ENCODE measurements at regions not wholly inside any gene's neighbourhood (a gene's known extent, or its start where the extent isn't known, plus 50 kb on each side); places are given as distances from the start of the nearest gene placed in this dataset.

DNA sequence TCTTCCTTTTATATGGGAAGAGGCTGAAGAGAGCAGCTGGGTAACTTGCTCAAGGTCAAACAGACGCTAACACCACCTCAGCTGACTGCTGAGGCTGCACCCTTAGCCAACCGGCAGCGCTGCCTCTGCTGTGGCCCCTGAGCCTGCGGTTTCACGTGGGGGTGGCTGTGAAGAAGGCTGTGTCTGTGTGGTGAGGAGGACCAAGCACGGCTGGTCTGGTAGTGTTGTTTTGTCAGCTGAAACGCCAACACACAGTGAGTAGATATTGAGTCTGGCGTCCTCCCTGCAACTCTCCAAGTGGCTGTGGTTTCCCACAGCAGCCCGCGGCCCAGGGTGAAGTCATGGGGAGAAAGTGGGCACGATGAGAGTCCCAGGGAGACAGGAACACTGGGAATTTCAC lies 69.6 kb downstream of the THNSL2 start:
- no peak overlapping the region for H3K27ac ChIP-seq (ENCODE audit: low read depth, low read length)
- no peaks in the 10 kb centered on the region for H3K79me2 ChIP-seq (ENCODE audit: insufficient read depth, low read length)
- H3K9ac ChIP-seq (ENCODE audit: low read length) = no peak overlapping the region
- no peak overlapping the region for H2AFZ ChIP-seq (ENCODE audit: low read depth, low read length, severe bottlenecking)
- H3K27me3 ChIP-seq (ENCODE audit: low read length) = no peaks in the 10 kb centered on the region
- no peaks in the 10 kb centered on the region for H3K9me3 ChIP-seq (ENCODE audit: insufficient read depth, low read length)
- H3K4me3 ChIP-seq (ENCODE audit: insufficient read depth, low read length, poor library complexity, severe bottlenecking) = no peak overlapping the region
- no peak overlapping the region for H3K4me2 ChIP-seq (ENCODE audit: low read depth, low read length, poor library complexity, severe bottlenecking)
- no peaks in the 10 kb centered on the region for H3K9me2 ChIP-seq (replicated peaks; ENCODE audit: insufficient read depth, low read length)
- H4K20me1 ChIP-seq (ENCODE audit: low read depth, low read length) = no peaks in the 10 kb centered on the region
- no peaks in the 10 kb centered on the region for H3F3A ChIP-seq (ENCODE audit: insufficient read depth)
- H3K36me3 ChIP-seq (ENCODE audit: low read length) = no peaks in the 10 kb centered on the region
- TF ChIP-seq, protein P1, sequence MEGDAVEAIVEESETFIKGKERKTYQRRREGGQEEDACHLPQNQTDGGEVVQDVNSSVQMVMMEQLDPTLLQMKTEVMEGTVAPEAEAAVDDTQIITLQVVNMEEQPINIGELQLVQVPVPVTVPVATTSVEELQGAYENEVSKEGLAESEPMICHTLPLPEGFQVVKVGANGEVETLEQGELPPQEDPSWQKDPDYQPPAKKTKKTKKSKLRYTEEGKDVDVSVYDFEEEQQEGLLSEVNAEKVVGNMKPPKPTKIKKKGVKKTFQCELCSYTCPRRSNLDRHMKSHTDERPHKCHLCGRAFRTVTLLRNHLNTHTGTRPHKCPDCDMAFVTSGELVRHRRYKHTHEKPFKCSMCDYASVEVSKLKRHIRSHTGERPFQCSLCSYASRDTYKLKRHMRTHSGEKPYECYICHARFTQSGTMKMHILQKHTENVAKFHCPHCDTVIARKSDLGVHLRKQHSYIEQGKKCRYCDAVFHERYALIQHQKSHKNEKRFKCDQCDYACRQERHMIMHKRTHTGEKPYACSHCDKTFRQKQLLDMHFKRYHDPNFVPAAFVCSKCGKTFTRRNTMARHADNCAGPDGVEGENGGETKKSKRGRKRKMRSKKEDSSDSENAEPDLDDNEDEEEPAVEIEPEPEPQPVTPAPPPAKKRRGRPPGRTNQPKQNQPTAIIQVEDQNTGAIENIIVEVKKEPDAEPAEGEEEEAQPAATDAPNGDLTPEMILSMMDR (IDR thresholded peaks at IDR 0.05; ENCODE audit: insufficient read depth, low read length, poor library complexity, severe bottlenecking) = no peak
- TF ChIP-seq EZH2phosphoT487 (conservative IDR thresholded peaks at IDR 0.05; ENCODE audit: low read length) = no peak

DNA sequence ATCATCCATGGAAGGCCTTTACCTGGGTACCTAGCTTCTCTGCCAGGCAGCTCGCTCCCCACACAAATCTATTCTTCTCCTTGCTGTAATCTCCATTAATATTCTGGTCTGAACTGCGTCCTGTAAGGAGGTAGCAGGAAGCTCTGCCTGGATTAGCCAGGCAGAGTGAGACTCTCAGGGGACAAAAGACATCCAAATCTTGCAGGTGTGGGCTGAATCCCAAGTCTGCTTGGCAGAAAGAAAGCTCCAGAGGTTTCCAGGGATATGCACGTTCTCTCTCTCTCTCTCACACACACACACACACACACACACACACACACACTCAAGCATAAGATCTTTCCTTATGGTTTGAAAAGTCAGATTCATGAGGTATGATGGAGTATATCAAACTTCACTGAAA lies 66.5 kb downstream of the THNSL2 start:
- H3F3A ChIP-seq (ENCODE audit: insufficient read depth) = no peaks in the 10 kb centered on the region
- H3K36me3 ChIP-seq (ENCODE audit: low read length) = no peaks in the 10 kb centered on the region
- H3K4me3 ChIP-seq (ENCODE audit: insufficient read depth, low read length, poor library complexity, severe bottlenecking) = no peak overlapping the region
- H3K27me3 ChIP-seq (ENCODE audit: low read length) = no peaks in the 10 kb centered on the region
- H3K9me3 ChIP-seq (ENCODE audit: insufficient read depth, low read length) = no peaks in the 10 kb centered on the region
- H4K20me1 ChIP-seq (ENCODE audit: low read depth, low read length) = no peaks in the 10 kb centered on the region
- no peaks in the 10 kb centered on the region for H3K79me2 ChIP-seq (ENCODE audit: insufficient read depth, low read length)
- TF ChIP-seq, protein P1 (IDR thresholded peaks at IDR 0.05; ENCODE audit: insufficient read depth, low read length, poor library complexity, severe bottlenecking) = no peak
- no peak for TF ChIP-seq EZH2phosphoT487 (conservative IDR thresholded peaks at IDR 0.05; ENCODE audit: low read length)
- no peak overlapping the region for H3K4me2 ChIP-seq (ENCODE audit: low read depth, low read length, poor library complexity, severe bottlenecking)
- no peak overlapping the region for H3K27ac ChIP-seq (ENCODE audit: low read depth, low read length)
- H2AFZ ChIP-seq (ENCODE audit: low read depth, low read length, severe bottlenecking) = no peak overlapping the region
- H3K9ac ChIP-seq (ENCODE audit: low read length) = no peak overlapping the region
- no peaks in the 10 kb centered on the region for H3K9me2 ChIP-seq (replicated peaks; ENCODE audit: insufficient read depth, low read length)

Data from SU-DHL-6 (cell line).